RWPE2 (cell line): ENCODE measurements at regions not wholly inside any gene's neighbourhood (a gene's known extent, or its start where the extent isn't known, plus 50 kb on each side); places are given as distances from the start of the nearest gene placed in this dataset.

Experiments
- ATAC-seq: fragments of 200-7000 bp; cut with Tn5 transposase; 3 replicates; pipeline ENCODE4 v1.9.1; 2021; ENCODE audit warnings: low read depth
- DNase-seq: peaks from one replicate; pipeline ENCODE4 v3.0.0-alpha.2; 2020; ENCODE audit warnings: low spot score
- H3K27ac ChIP-seq: fragments of 450-650 bp; 2 replicates; pipeline ENCODE4 v1.5.1; 2017; ENCODE audit warnings: mild to moderate bottlenecking; ENCODE audit not compliant: poor library complexity, severe bottlenecking
- H3K27me3 ChIP-seq: fragments of 250-450 bp; sonication (Bioruptor Pico); 2 replicates; pipeline ENCODE4 v1.5.1; 2021; ENCODE audit warnings: mild to moderate bottlenecking, moderate library complexity; ENCODE audit not compliant: insufficient read depth, poor library complexity, severe bottlenecking
- H3K36me3 ChIP-seq: fragments of 250-450 bp; sonication (Bioruptor Pico); 2 replicates; pipeline ENCODE4 v1.5.1; 2020; ENCODE audit warnings: low read depth, mild to moderate bottlenecking, moderate library complexity
- H3K4me1 ChIP-seq: fragments of 250-450 bp; sonication (Bioruptor Pico); 2 replicates; pipeline ENCODE4 v1.5.1; 2021; ENCODE audit warnings: mild to moderate bottlenecking, moderate library complexity; ENCODE audit not compliant: insufficient read depth, poor library complexity, severe bottlenecking
- H3K4me3 ChIP-seq: fragments of 250-450 bp; sonication (Bioruptor Pico); 2 replicates; pipeline ENCODE4 v1.5.1; 2021; ENCODE audit warnings: mild to moderate bottlenecking, moderate library complexity; ENCODE audit not compliant: severe bottlenecking
- H3K9me3 ChIP-seq: fragments of 250-450 bp; sonication (Bioruptor Pico); 2 replicates; pipeline ENCODE4 v1.5.1; 2021; ENCODE audit warnings: mild to moderate bottlenecking, moderate library complexity; ENCODE audit not compliant: severe bottlenecking
- CTCF ChIP-seq: fragments of 450-650 bp; IDR thresholded peaks from one replicate; pipeline ENCODE4 v1.5.1; 2017; ENCODE audit warnings: mild to moderate bottlenecking, moderate library complexity; ENCODE audit not compliant: poor library complexity, severe bottlenecking

- no peak for DNase-seq
- ATAC-seq: peak; percentile 33; the same call in 2 of the 3 replicates
- no peak for TF ChIP-seq CTCF
- Histone ChIP-seq H3K36me3 (no peaks in the 10 kb centered on the region), H3K4me1 (no peaks in the 10 kb centered on the region), H3K27me3 (no peaks in the 10 kb centered on the region), H3K4me3 (no peak overlapping the region), H3K9me3 (peaks cover under 1% of the 10 kb centered on the region), H3K27ac (no peak overlapping the region)
Measured at GRCh38 chr14:95374239-95374997, 54.7 kb upstream of the CLMN start.

- no peak overlapping the region for H3K27ac ChIP-seq
- no peak for TF ChIP-seq CTCF
- H3K27me3 ChIP-seq: no peaks in the 10 kb centered on the region
- no peaks in the 10 kb centered on the region for H3K9me3 ChIP-seq
- H3K4me1 ChIP-seq: peaks cover 15% of the 10 kb centered on the region
- no peaks in the 10 kb centered on the region for H3K36me3 ChIP-seq
- H3K4me3 ChIP-seq: no peak overlapping the region
- DNase-seq: no peak
- ATAC-seq: no peak
Measured at GRCh38 chr14:95370076-95370475, 50.4 kb upstream of the CLMN start.
